ENCODE measurements at regions not wholly inside any gene's neighbourhood (a gene's known extent, or its start where the extent isn't known, plus 50 kb on each side); places are given as distances from the start of the nearest gene placed in this dataset.
A peak's percentile ranks its signal among the peaks of the same experiment; 100 is the strongest.
"Not testable (repeated sequence)": the region's sequence is repeated elsewhere in the genome, so short reads cannot be mapped to it uniquely, and the experiment has no call there.

DNA sequence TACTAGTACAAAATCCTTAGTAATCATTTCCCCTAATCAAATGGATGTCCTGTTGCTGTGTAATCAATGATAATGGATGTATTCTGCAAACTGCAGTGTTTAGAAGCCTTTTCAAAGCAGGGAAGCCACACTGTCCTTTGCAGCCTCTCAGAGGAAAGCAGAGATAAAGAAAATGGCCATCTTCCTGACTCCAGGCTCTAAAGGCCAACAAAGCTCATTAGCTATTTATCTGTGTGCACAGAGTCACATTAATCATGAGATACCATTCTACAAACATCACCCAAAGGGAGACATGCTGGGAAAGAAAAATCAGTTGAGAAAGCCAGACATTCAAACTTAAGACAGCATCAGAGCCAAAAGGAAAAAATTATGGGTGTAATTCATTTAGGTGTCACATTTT, 165.0 kb downstream of the RAD51AP2 start:
- no peaks in the 10 kb centered on the region for H3K79me2 ChIP-seq (replicated peaks; ENCODE audit: insufficient read depth, low read length)
- H3K9ac ChIP-seq (ENCODE audit: low read length) = no peak overlapping the region
- H2AFZ ChIP-seq (ENCODE audit: low read depth, low read length) = peak overlapping the region; percentile 10
- H3K27ac ChIP-seq (ENCODE audit: low read length) = no peak overlapping the region
- H3K27me3 ChIP-seq (ENCODE audit: insufficient read depth, low read depth, low read length) = no peaks in the 10 kb centered on the region
- TF ChIP-seq EZH2 (IDR thresholded peaks at IDR 0.05; ENCODE audit: borderline replicate concordance, insufficient read depth, low read length, poor library complexity, severe bottlenecking) (no peak), POLR2AphosphoS5 (IDR thresholded peaks at IDR 0.05) (no peak), SMC3 (conservative IDR thresholded peaks at IDR 0.05; ENCODE audit: poor library complexity) (no peak), RAD21 (conservative IDR thresholded peaks at IDR 0.05) (no peak), MXI1 (conservative IDR thresholded peaks at IDR 0.05; ENCODE audit: poor library complexity, severe bottlenecking) (no peak), TAF1 (IDR thresholded peaks at IDR 0.05; ENCODE audit: low read depth) (no peak), EP300 (conservative IDR thresholded peaks at IDR 0.05; ENCODE audit: poor library complexity, severe bottlenecking) (no peak)
- TF ChIP-seq, protein P1, sequence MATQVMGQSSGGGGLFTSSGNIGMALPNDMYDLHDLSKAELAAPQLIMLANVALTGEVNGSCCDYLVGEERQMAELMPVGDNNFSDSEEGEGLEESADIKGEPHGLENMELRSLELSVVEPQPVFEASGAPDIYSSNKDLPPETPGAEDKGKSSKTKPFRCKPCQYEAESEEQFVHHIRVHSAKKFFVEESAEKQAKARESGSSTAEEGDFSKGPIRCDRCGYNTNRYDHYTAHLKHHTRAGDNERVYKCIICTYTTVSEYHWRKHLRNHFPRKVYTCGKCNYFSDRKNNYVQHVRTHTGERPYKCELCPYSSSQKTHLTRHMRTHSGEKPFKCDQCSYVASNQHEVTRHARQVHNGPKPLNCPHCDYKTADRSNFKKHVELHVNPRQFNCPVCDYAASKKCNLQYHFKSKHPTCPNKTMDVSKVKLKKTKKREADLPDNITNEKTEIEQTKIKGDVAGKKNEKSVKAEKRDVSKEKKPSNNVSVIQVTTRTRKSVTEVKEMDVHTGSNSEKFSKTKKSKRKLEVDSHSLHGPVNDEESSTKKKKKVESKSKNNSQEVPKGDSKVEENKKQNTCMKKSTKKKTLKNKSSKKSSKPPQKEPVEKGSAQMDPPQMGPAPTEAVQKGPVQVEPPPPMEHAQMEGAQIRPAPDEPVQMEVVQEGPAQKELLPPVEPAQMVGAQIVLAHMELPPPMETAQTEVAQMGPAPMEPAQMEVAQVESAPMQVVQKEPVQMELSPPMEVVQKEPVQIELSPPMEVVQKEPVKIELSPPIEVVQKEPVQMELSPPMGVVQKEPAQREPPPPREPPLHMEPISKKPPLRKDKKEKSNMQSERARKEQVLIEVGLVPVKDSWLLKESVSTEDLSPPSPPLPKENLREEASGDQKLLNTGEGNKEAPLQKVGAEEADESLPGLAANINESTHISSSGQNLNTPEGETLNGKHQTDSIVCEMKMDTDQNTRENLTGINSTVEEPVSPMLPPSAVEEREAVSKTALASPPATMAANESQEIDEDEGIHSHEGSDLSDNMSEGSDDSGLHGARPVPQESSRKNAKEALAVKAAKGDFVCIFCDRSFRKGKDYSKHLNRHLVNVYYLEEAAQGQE (IDR thresholded peaks at IDR 0.05; ENCODE audit: borderline replicate concordance) = no peak
- TF ChIP-seq, protein P2, sequence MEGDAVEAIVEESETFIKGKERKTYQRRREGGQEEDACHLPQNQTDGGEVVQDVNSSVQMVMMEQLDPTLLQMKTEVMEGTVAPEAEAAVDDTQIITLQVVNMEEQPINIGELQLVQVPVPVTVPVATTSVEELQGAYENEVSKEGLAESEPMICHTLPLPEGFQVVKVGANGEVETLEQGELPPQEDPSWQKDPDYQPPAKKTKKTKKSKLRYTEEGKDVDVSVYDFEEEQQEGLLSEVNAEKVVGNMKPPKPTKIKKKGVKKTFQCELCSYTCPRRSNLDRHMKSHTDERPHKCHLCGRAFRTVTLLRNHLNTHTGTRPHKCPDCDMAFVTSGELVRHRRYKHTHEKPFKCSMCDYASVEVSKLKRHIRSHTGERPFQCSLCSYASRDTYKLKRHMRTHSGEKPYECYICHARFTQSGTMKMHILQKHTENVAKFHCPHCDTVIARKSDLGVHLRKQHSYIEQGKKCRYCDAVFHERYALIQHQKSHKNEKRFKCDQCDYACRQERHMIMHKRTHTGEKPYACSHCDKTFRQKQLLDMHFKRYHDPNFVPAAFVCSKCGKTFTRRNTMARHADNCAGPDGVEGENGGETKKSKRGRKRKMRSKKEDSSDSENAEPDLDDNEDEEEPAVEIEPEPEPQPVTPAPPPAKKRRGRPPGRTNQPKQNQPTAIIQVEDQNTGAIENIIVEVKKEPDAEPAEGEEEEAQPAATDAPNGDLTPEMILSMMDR (IDR thresholded peaks at IDR 0.05; ENCODE audit: poor library complexity, severe bottlenecking) = no peak
- no peaks in the 10 kb centered on the region for H3K9me2 ChIP-seq (ENCODE audit: insufficient read depth, low read length)
- H3F3A ChIP-seq (ENCODE audit: insufficient read depth, low read length, poor library complexity, severe bottlenecking) = no peaks in the 10 kb centered on the region
- H3K4me2 ChIP-seq (ENCODE audit: low read length) = no peak overlapping the region
- no peak overlapping the region for H3K4me3 ChIP-seq (ENCODE audit: low read length)
- H4K20me1 ChIP-seq (ENCODE audit: insufficient read depth) = no peaks in the 10 kb centered on the region
- no peaks in the 10 kb centered on the region for H3K9me3 ChIP-seq (ENCODE audit: low read length)
- no peaks in the 10 kb centered on the region for H3K36me3 ChIP-seq (ENCODE audit: insufficient read depth, low read length)

DNA sequence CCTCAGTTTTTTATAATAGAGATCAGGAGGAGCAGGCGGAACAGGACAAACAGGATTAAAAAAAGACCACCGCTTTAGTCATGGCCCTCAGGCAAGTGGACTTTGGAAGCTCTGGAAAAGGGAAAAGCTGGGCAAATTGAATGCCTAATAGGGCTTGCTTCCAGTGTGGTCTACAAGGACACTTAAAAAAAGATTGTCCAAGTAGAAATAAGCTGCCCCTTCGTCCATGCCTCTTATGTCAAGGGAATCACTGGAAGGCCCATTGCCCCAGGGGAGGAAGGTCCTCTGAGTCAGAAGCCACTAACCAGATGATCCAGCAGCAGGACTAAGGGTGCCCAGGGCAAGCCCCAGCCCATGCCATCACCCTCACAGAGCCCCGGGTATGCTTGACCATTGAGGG, 175.5 kb downstream of the RAD51AP2 start:
- H3K79me2 ChIP-seq (replicated peaks; ENCODE audit: insufficient read depth, low read length); H3K27me3 ChIP-seq (ENCODE audit: insufficient read depth, low read depth, low read length); H3K9me3 ChIP-seq (ENCODE audit: low read length); H3K9ac ChIP-seq (ENCODE audit: low read length); H3K4me3 ChIP-seq (ENCODE audit: low read length); H3K36me3 ChIP-seq (ENCODE audit: insufficient read depth, low read length); H3F3A ChIP-seq (ENCODE audit: insufficient read depth, low read length, poor library complexity, severe bottlenecking); H2AFZ ChIP-seq (ENCODE audit: low read depth, low read length); H4K20me1 ChIP-seq (ENCODE audit: insufficient read depth); H3K9me2 ChIP-seq (ENCODE audit: insufficient read depth, low read length); H3K27ac ChIP-seq (ENCODE audit: low read length); H3K4me2 ChIP-seq (ENCODE audit: low read length): not testable (repeated sequence)

DNA sequence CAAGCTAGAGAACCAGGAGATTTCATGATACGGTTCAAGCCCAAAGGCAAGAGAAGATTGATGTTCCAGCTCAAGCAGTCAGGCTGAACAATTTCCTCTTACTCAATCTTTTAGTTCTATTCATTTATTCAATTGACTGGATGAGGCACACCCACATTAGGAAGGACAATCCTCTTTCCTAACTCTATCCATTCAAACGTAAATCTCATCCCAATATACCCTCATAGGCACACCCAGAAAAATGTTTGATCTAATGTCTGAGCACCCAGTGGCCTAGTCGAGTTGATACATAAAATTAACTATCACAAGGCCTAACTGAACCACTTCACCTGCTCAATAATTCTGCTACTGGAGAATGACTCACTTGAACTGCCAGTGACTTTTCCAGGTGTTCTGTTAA, 180.7 kb downstream of the RAD51AP2 start:
- no peak overlapping the region for H3K9ac ChIP-seq (ENCODE audit: low read length)
- no peaks in the 10 kb centered on the region for H3K27me3 ChIP-seq (ENCODE audit: insufficient read depth, low read depth, low read length)
- no peaks in the 10 kb centered on the region for H3K9me2 ChIP-seq (ENCODE audit: insufficient read depth, low read length)
- no peaks in the 10 kb centered on the region for H3K9me3 ChIP-seq (ENCODE audit: low read length)
- H4K20me1 ChIP-seq (ENCODE audit: insufficient read depth) = no peaks in the 10 kb centered on the region
- no peak for TF ChIP-seq POLR2AphosphoS5 (IDR thresholded peaks at IDR 0.05)
- no peaks in the 10 kb centered on the region for H3F3A ChIP-seq (ENCODE audit: insufficient read depth, low read length, poor library complexity, severe bottlenecking)
- no peaks in the 10 kb centered on the region for H3K36me3 ChIP-seq (ENCODE audit: insufficient read depth, low read length)
- no peak overlapping the region for H2AFZ ChIP-seq (ENCODE audit: low read depth, low read length)
- H3K27ac ChIP-seq (ENCODE audit: low read length) = no peak overlapping the region
- H3K4me2 ChIP-seq (ENCODE audit: low read length) = no peak overlapping the region
- no peaks in the 10 kb centered on the region for H3K79me2 ChIP-seq (replicated peaks; ENCODE audit: insufficient read depth, low read length)
- no peak overlapping the region for H3K4me3 ChIP-seq (ENCODE audit: low read length)

Data from neural cell (in vitro differentiated cells).